ENCODE measurements at regions not wholly inside any gene's neighbourhood (a gene's known extent, or its start where the extent isn't known, plus 50 kb on each side); places are given as distances from the start of the nearest gene placed in this dataset.

DNA sequence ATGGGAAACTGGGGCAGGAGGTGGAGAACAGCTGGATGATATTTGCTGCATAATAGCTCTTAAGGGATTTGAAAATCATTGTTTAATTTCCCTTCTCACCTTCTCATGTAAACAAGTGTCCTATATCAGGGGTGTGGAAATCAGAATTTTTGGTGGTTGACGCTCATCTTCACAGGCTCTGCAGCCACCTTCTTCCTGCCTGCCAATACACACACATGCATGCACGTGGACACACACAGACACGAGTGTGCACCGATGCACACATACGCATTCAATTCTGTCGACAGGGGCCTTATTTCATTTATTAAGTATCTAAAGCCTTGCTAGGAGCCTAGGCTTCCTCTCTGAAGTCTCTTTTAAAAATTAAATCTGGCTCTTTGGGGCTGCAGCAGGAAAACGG lies 349.4 kb upstream of the NCAM1 start:
- Histone ChIP-seq H4K20me1 (ENCODE audit: insufficient read depth) (no peaks in the 10 kb centered on the region), H3K36me3 (ENCODE audit: insufficient read depth) (no peaks in the 10 kb centered on the region), H3K4me3 (IDR thresholded peaks at IDR 0.05; ENCODE audit: insufficient read depth, low read depth, low read length) (no peak overlapping the region), H3K4me2 (no peak overlapping the region), H3K4me1 (ENCODE audit: low read depth, poor library complexity, severe bottlenecking) (no peaks in the 10 kb centered on the region), H2AFZ (ENCODE audit: low read depth) (no peak overlapping the region), H3K9ac (no peak overlapping the region), H3K27me3 (ENCODE audit: insufficient read depth, low read depth) (no peaks in the 10 kb centered on the region), H3K27ac (no peak overlapping the region), H3K79me2 (ENCODE audit: insufficient read depth, low read depth) (no peaks in the 10 kb centered on the region)
- TF ChIP-seq, protein P1, sequence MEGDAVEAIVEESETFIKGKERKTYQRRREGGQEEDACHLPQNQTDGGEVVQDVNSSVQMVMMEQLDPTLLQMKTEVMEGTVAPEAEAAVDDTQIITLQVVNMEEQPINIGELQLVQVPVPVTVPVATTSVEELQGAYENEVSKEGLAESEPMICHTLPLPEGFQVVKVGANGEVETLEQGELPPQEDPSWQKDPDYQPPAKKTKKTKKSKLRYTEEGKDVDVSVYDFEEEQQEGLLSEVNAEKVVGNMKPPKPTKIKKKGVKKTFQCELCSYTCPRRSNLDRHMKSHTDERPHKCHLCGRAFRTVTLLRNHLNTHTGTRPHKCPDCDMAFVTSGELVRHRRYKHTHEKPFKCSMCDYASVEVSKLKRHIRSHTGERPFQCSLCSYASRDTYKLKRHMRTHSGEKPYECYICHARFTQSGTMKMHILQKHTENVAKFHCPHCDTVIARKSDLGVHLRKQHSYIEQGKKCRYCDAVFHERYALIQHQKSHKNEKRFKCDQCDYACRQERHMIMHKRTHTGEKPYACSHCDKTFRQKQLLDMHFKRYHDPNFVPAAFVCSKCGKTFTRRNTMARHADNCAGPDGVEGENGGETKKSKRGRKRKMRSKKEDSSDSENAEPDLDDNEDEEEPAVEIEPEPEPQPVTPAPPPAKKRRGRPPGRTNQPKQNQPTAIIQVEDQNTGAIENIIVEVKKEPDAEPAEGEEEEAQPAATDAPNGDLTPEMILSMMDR (conservative IDR thresholded peaks at IDR 0.05; ENCODE audit: low read depth, low read length), result no peak

DNA sequence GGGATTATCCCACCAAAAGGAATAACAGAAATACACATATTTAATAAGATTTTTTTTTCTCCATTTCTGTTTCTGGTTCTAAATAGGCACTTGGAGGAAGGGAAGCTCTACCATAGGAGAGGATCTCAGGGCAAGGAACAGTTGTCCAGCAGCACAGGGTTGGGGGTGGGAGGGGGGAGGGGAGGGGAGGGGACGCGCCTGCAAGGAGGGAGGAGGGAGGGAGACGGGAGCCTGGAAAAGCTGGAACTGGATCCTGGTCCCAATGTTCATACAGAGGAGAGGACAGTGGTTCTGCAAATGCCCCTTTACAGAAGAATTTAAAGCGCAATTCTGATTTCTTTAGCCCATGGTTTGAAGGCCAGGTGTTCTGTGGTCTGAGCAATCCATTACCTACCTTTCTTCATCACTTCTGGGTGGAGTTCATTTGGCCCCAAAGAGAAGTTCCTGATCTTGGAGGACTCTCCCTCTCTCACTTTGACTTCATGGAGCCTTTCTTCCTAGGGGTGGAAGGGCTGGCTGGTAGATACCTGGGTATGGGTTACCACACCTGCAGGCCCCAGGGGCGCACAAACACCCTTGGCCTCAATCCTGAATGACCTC lies 348.9 kb upstream of the NCAM1 start:
- H3K4me2 ChIP-seq, result no peak overlapping the region

DNA sequence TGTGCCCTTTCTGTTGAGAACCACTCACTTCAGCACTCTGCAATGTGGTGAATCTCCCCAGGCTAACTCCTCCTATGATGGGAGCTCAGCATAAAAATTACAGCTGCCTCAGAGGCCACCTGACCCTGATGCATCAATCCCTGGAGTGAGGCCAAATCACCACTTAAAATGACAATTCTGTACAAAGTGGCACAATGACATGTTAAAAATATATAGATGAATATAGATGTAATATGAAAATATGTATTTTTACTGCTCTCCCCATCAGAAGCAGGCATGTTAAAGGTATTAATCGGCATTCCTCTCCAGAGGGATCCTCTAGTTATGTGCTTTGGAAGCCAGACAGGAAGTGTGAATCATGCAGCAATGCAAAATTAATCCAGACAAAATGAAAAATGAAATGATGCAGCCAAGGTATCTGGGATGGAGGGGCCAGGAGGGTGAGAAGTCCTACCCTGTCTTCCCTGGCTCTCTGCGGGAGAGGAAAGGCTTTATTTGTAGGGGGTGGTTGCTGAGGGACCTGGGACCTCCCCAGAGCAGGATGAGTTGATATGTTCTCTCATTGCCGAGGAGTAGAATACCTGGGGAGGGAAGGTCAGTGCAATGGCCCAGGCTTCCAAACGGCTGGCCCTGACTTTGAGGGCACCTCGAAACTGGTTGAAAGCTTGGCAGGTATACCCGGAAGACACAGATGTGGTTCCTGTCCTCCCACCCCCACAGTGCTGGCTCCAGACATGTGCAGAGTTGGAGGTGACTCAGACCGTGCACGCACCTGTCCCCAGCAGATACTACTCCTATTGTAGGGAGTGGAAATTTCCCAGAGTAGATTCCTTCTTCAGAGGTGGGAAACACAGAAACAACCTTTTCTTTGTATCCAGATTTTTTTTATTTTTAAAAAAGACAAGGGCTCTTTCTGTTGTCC lies 347.9 kb upstream of the NCAM1 start:
- Histone ChIP-seq H3K27ac (no peak overlapping the region), H4K20me1 (ENCODE audit: insufficient read depth) (no peaks in the 10 kb centered on the region), H3K4me1 (ENCODE audit: low read depth, poor library complexity, severe bottlenecking) (no peaks in the 10 kb centered on the region), H3K36me3 (ENCODE audit: insufficient read depth) (no peaks in the 10 kb centered on the region), H3K9ac (no peak overlapping the region), H3K4me2 (no peak overlapping the region), H3K79me2 (ENCODE audit: insufficient read depth, low read depth) (no peaks in the 10 kb centered on the region), H3K27me3 (ENCODE audit: insufficient read depth, low read depth) (no peaks in the 10 kb centered on the region), H3K4me3 (IDR thresholded peaks at IDR 0.05; ENCODE audit: insufficient read depth, low read depth, low read length) (no peak overlapping the region), H2AFZ (ENCODE audit: low read depth) (no peak overlapping the region)
- TF ChIP-seq, protein P1 (conservative IDR thresholded peaks at IDR 0.05; ENCODE audit: low read depth, low read length), result no peak

More for the DNA sequence above, 348.9 kb upstream of the NCAM1 start:
- Histone ChIP-seq H4K20me1 (ENCODE audit: insufficient read depth) (no peaks in the 10 kb centered on the region), H3K27me3 (ENCODE audit: insufficient read depth, low read depth) (no peaks in the 10 kb centered on the region), H3K36me3 (ENCODE audit: insufficient read depth) (no peaks in the 10 kb centered on the region), H3K9ac (no peak overlapping the region), H3K79me2 (ENCODE audit: insufficient read depth, low read depth) (no peaks in the 10 kb centered on the region), H3K4me1 (ENCODE audit: low read depth, poor library complexity, severe bottlenecking) (no peaks in the 10 kb centered on the region), H2AFZ (ENCODE audit: low read depth) (no peak overlapping the region), H3K27ac (no peak overlapping the region), H3K4me3 (IDR thresholded peaks at IDR 0.05; ENCODE audit: insufficient read depth, low read depth, low read length) (no peak overlapping the region)
- TF ChIP-seq, protein P1 (conservative IDR thresholded peaks at IDR 0.05; ENCODE audit: low read depth, low read length), result no peak

DNA sequence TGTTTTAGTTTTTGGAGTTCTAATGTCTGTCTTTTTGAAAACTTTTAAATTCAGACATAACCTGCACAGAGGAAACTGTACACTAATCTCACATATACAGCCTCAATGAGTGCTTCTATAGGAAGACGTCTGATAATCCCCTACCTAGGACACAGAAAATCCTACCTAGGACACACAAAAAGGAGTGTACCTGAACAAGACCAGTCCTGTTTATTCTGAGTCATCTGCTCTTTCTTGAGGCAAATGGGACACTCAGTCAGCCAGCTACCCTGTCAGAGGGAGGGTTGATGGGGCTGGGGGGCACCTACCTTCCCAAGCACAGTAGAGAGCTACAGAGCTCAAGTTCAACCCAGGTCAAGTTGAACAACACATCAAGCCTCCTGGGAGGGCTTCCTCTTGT lies 346.6 kb upstream of the NCAM1 start:
- no peak overlapping the region for H3K4me2 ChIP-seq
- no peaks in the 10 kb centered on the region for H4K20me1 ChIP-seq (ENCODE audit: insufficient read depth)
- H3K4me1 ChIP-seq (ENCODE audit: low read depth, poor library complexity, severe bottlenecking), result no peaks in the 10 kb centered on the region
- TF ChIP-seq, protein P1 (conservative IDR thresholded peaks at IDR 0.05; ENCODE audit: low read depth, low read length), result no peak
- no peak overlapping the region for H3K4me3 ChIP-seq (IDR thresholded peaks at IDR 0.05; ENCODE audit: insufficient read depth, low read depth, low read length)
- no peaks in the 10 kb centered on the region for H3K27me3 ChIP-seq (ENCODE audit: insufficient read depth, low read depth)
- no peaks in the 10 kb centered on the region for H3K79me2 ChIP-seq (ENCODE audit: insufficient read depth, low read depth)
- H2AFZ ChIP-seq (ENCODE audit: low read depth), result no peak overlapping the region
- H3K36me3 ChIP-seq (ENCODE audit: insufficient read depth), result no peaks in the 10 kb centered on the region
- H3K9ac ChIP-seq, result no peak overlapping the region
- H3K27ac ChIP-seq, result no peak overlapping the region
